Panc1 (cell line): ENCODE measurements at regions not wholly inside any gene's neighbourhood (a gene's known extent, or its start where the extent isn't known, plus 50 kb on each side); places are given as distances from the start of the nearest gene placed in this dataset.

Source experiments
- ATAC-seq: fragments of 200-7000 bp; cut with Tn5 transposase; 2 replicates; pipeline ENCODE4 v1.9.1; 2020; ENCODE audit warnings: mild to moderate bottlenecking, moderate library complexity
- BruUV-seq: library from RNA; stranded (reverse); fragments of 400-500 nt; replicated peaks from 2 replicates; lab custom pipeline; 2021; lab: Mats Ljungman, UMichigan
- CTCF ChIA-PET: fragments of 300-600 bp; sonication (Branson Sonifier 250); formaldehyde crosslinking; loops from one replicate; lab custom pipeline; 2022; ENCODE audit warnings: antibody characterized with exemption; lab: Charles Lee
- POLR2A ChIA-PET: fragments of 300-600 bp; sonication (Branson Sonifier 250); formaldehyde crosslinking; loops from one replicate; lab custom pipeline; 2022; ENCODE audit warnings: antibody characterized with exemption; lab: Charles Lee
- DNase-seq: peaks from one replicate; pipeline ENCODE4 v3.0.0-alpha.2; 2010; ENCODE audit warnings: low read depth, low spot score
- H3K27ac ChIP-seq: 2 replicates; pipeline ENCODE4 v1.5.1; 2011; ENCODE audit warnings: mild to moderate bottlenecking, low read length, inconsistent platforms
- H3K27me3 ChIP-seq: fragments of 200-500 bp; sonication (Bioruptor generic); 2 replicates; pipeline ENCODE4 v1.6.0; 2014; ENCODE audit warnings: low read length, inconsistent platforms; ENCODE audit not compliant: control insufficient read depth, insufficient read depth
- H3K36me3 ChIP-seq: fragments of 200-500 bp; sonication (Bioruptor generic); 2 replicates; pipeline ENCODE4 v1.5.1; 2014; ENCODE audit warnings: inconsistent platforms, mild to moderate bottlenecking, low read length, moderate library complexity; ENCODE audit not compliant: control insufficient read depth, insufficient read depth
- H3K4me1 ChIP-seq: 2 replicates; pipeline ENCODE4 v1.5.1; 2011; ENCODE audit warnings: inconsistent platforms, mild to moderate bottlenecking, low read length, moderate library complexity; ENCODE audit not compliant: control insufficient read depth, insufficient read depth
- H3K4me3 ChIP-seq, 2 experiments: 2 replicates each; pipeline ENCODE4 v1.5.1; 2011 to 2012; ENCODE audit warnings: low read depth in 2 of 2, low read length in 2 of 2, mild to moderate bottlenecking in 2 of 2, inconsistent platforms in 1 of 2, moderate library complexity in 1 of 2
- H3K9me3 ChIP-seq: fragments of 200-500 bp; sonication (Bioruptor generic); 2 replicates; pipeline ENCODE4 v1.5.1; 2014; ENCODE audit warnings: low read depth, mild to moderate bottlenecking, inconsistent platforms, low read length, moderate library complexity; ENCODE audit not compliant: control insufficient read depth, insufficient read depth
- CTCF ChIP-seq: fragments of 450-650 bp; IDR thresholded peaks from 2 replicates; pipeline ENCODE4 v1.5.1; 2017; ENCODE audit warnings: mild to moderate bottlenecking
- POLR2AphosphoS5 ChIP-seq: IDR thresholded peaks from 2 replicates; pipeline ENCODE4 v1.6.1; 2012; ENCODE audit warnings: mild to moderate bottlenecking, low read depth, low read length, moderate library complexity
- REST ChIP-seq, 2 experiments: IDR thresholded peaks; 2 replicates each; pipeline ENCODE4 v1.6.1; 2011 to 2012; ENCODE audit warnings: low read depth in 2 of 2, control low read depth in 1 of 2, low read length in 1 of 2, mild to moderate bottlenecking in 1 of 2, moderate library complexity in 1 of 2; ENCODE audit not compliant: insufficient read depth in 1 of 2
- SIN3A ChIP-seq: IDR thresholded peaks from 2 replicates; pipeline ENCODE4 v1.6.1; 2012; ENCODE audit warnings: low read depth, mild to moderate bottlenecking, low read length, moderate library complexity, borderline replicate concordance; ENCODE audit not compliant: insufficient read depth
- TCF7L2 ChIP-seq: IDR thresholded peaks from 2 replicates; pipeline ENCODE4 v1.6.1; 2011; ENCODE audit warnings: mild to moderate bottlenecking, low read depth, low read length, inconsistent platforms
- in situ Hi-C: cut with HindIII; loops from 2 replicates; pipeline ENCODE4 v1.10.0; 2016; ENCODE audit warnings: low sequenced_read_pairs, low pct_unique_long_range_greater_than_20kb
- intact Hi-C: fragments of 100-400 bp; cut with micrococcal nuclease; formaldehyde crosslinking; loops from one replicate; pipeline ENCODE4 v1.10.0; 2022; ENCODE audit not compliant: unreplicated experiment

GRCh38 chr14:105847400-105847799 lies 321.0 kb downstream of the TMEM121 start:
- DNase-seq (no peak), ATAC-seq (no peak)
- Histone ChIP-seq H3K27me3 (no peaks in the 10 kb centered on the region), H3K4me1 (no peaks in the 10 kb centered on the region), H3K9me3 (no peaks in the 10 kb centered on the region), H3K27ac (no peak overlapping the region), H3K4me3 (no peak overlapping the region), H3K36me3 (no peaks in the 10 kb centered on the region)
- intact Hi-C loops (no loop called here), in situ Hi-C loops (no loop called here)
- ChIA-PET POLR2A (no interaction called here), CTCF (no interaction called here)
- TF ChIP-seq POLR2AphosphoS5 = no peak
- no peak for TF ChIP-seq REST (IDR thresholded peaks at IDR 0.05; ENCODE audit: insufficient read depth in 1 of 2, low read depth in 2 of 2, low read length in 1 of 2)
- no peak for TF ChIP-seq CTCF
- no peak for TF ChIP-seq SIN3A
- TF ChIP-seq TCF7L2 = no peak
- no TSS peak for BruUV-seq

GRCh38 chr14:105848570-105848969 lies 322.2 kb downstream of the TMEM121 start:
- CTCF ChIA-PET = no interaction called here
- H3K9me3 ChIP-seq = no peaks in the 10 kb centered on the region
- intact Hi-C loops (no loop called here), in situ Hi-C loops (no loop called here)
- POLR2A ChIA-PET = no interaction called here
- no TSS peak for BruUV-seq
- H3K4me3 ChIP-seq = no peak overlapping the region
- ATAC-seq (no peak), DNase-seq (no peak)
- no peaks in the 10 kb centered on the region for H3K27me3 ChIP-seq
- H3K36me3 ChIP-seq = no peaks in the 10 kb centered on the region
- no peak overlapping the region for H3K27ac ChIP-seq
- no peaks in the 10 kb centered on the region for H3K4me1 ChIP-seq
- no peak for TF ChIP-seq CTCF
- no peak for TF ChIP-seq POLR2AphosphoS5
